Activated B cell treated with CpG ODN at 0.5 μM for 24 hours (primary cell): ENCODE measurements at regions not wholly inside any gene's neighbourhood (a gene's known extent, or its start where the extent isn't known, plus 50 kb on each side); places are given as distances from the start of the nearest gene placed in this dataset.

Experiments
- ATAC-seq: fragments of 200-7000 bp; cut with Tn5 transposase; one replicate; pipeline ENCODE4 v1.10.0; 2021; ENCODE audit warnings: low read depth, mild to moderate bottlenecking, moderate library complexity
- CTCF ChIA-PET: fragments of 350-600 bp; sonication (Branson Sonifier 250); formaldehyde crosslinking; loops from one replicate; lab custom pipeline; 2021; ENCODE audit warnings: antibody characterized with exemption; lab: Charles Lee
- POLR2A ChIA-PET: fragments of 350-600 bp; sonication (Branson Sonifier 250); formaldehyde crosslinking; loops from one replicate; lab custom pipeline; 2021; ENCODE audit warnings: antibody characterized with exemption; lab: Charles Lee
- DNase-seq: peaks from one replicate; pipeline ENCODE4 v3.0.0; 2022
- H3K27ac Mint-ChIP-seq: one replicate; pipeline ENCODE4 v1.8.0; 2020; ENCODE audit warnings: mixed read lengths
- H3K27me3 Mint-ChIP-seq: one replicate; pipeline ENCODE4 v1.8.0; 2021; ENCODE audit warnings: mixed read lengths
- H3K36me3 Mint-ChIP-seq: one replicate; pipeline ENCODE4 v1.8.0; 2021; ENCODE audit warnings: low read depth, mixed read lengths
- H3K4me1 Mint-ChIP-seq: one replicate; pipeline ENCODE4 v1.8.0; 2021; ENCODE audit warnings: mixed read lengths
- H3K4me3 Mint-ChIP-seq: one replicate; pipeline ENCODE4 v1.8.0; 2020; ENCODE audit warnings: mild to moderate bottlenecking, mixed read lengths
- H3K9me3 Mint-ChIP-seq: one replicate; pipeline ENCODE4 v1.8.0; 2020; ENCODE audit warnings: mixed read lengths
- intact Hi-C: fragments of 100-400 bp; cut with micrococcal nuclease; formaldehyde crosslinking; loops from one replicate; pipeline ENCODE4 v1.15.1; 2024
- TF ChIP-seq, protein P1 (sequence below): fragments of 200-600 bp; IDR thresholded peaks from one replicate; pipeline ENCODE4 v1.8.0; 2022; ENCODE audit warnings: antibody characterized with exemption, mild to moderate bottlenecking

GRCh38 chr4:96126227-96126626 lies 286.3 kb downstream of the PDHA2 start:
- H3K27me3 Mint-ChIP-seq: no peaks in the 10 kb centered on the region
- ChIA-PET POLR2A (no interaction called here), CTCF (no interaction called here)
- ATAC-seq (no peak), DNase-seq (no peak)
- intact Hi-C loops: no loop called here
- no peaks in the 10 kb centered on the region for H3K36me3 Mint-ChIP-seq
- peaks cover 7% of the 10 kb centered on the region for H3K9me3 Mint-ChIP-seq
- H3K4me3 Mint-ChIP-seq: no peak overlapping the region
- H3K4me1 Mint-ChIP-seq: no peaks in the 10 kb centered on the region
- no peak overlapping the region for H3K27ac Mint-ChIP-seq
- TF ChIP-seq, protein P1, sequence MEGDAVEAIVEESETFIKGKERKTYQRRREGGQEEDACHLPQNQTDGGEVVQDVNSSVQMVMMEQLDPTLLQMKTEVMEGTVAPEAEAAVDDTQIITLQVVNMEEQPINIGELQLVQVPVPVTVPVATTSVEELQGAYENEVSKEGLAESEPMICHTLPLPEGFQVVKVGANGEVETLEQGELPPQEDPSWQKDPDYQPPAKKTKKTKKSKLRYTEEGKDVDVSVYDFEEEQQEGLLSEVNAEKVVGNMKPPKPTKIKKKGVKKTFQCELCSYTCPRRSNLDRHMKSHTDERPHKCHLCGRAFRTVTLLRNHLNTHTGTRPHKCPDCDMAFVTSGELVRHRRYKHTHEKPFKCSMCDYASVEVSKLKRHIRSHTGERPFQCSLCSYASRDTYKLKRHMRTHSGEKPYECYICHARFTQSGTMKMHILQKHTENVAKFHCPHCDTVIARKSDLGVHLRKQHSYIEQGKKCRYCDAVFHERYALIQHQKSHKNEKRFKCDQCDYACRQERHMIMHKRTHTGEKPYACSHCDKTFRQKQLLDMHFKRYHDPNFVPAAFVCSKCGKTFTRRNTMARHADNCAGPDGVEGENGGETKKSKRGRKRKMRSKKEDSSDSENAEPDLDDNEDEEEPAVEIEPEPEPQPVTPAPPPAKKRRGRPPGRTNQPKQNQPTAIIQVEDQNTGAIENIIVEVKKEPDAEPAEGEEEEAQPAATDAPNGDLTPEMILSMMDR: no peak

- peaks cover 2% of the 10 kb centered on the region for H3K9me3 Mint-ChIP-seq
- no peak overlapping the region for H3K27ac Mint-ChIP-seq
- H3K4me3 Mint-ChIP-seq: no peak overlapping the region
- TF ChIP-seq, protein P1: no peak
- intact Hi-C loops: no loop called here
- DNase-seq (no peak), ATAC-seq (no peak)
- ChIA-PET POLR2A (no interaction called here), CTCF (no interaction called here)
- no peaks in the 10 kb centered on the region for H3K36me3 Mint-ChIP-seq
- H3K27me3 Mint-ChIP-seq: no peaks in the 10 kb centered on the region
- no peaks in the 10 kb centered on the region for H3K4me1 Mint-ChIP-seq
These were observed 291.3 kb downstream of the PDHA2 start for GRCh38 chr4:96131186-96131585.

DNA sequence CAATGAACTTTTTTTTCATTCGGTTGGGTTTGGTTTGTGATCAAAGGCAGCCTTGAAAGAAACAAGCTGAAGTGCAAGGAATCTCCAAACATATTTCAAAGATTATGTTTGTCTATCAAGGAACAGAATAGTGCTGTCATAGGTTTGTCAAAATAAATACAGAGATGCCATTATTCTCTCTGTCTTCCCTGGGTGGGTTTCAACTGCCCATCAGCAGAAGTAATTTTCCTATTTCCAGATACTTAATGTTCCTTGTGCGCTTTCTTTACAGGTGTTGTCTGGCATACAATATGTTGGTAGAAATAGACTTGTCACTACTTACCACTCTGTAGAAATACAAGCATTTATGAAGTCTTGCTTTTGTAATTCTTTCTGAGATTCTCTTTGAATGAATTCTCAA lies 294.9 kb downstream of the PDHA2 start:
- H3K4me3 Mint-ChIP-seq: no peak overlapping the region
- DNase-seq (no peak), ATAC-seq (no peak)
- TF ChIP-seq, protein P1: no peak
- H3K27me3 Mint-ChIP-seq: no peaks in the 10 kb centered on the region
- intact Hi-C loops: no loop called here
- no peak overlapping the region for H3K27ac Mint-ChIP-seq
- ChIA-PET CTCF (no interaction called here), POLR2A (no interaction called here)
- H3K4me1 Mint-ChIP-seq: no peaks in the 10 kb centered on the region
- H3K36me3 Mint-ChIP-seq: no peaks in the 10 kb centered on the region
- H3K9me3 Mint-ChIP-seq: peaks cover 2% of the 10 kb centered on the region

GRCh38 chr4:96136056-96136455 lies 296.2 kb downstream of the PDHA2 start:
- ChIA-PET CTCF (no interaction called here), POLR2A (no interaction called here)
- Mint-ChIP-seq H3K4me3 (no peak overlapping the region), H3K27me3 (no peaks in the 10 kb centered on the region), H3K27ac (no peak overlapping the region), H3K36me3 (no peaks in the 10 kb centered on the region), H3K4me1 (no peaks in the 10 kb centered on the region), H3K9me3 (no peaks in the 10 kb centered on the region)
- ATAC-seq (no peak), DNase-seq (no peak)
- TF ChIP-seq, protein P1: no peak
- intact Hi-C loops: no loop called here

DNA sequence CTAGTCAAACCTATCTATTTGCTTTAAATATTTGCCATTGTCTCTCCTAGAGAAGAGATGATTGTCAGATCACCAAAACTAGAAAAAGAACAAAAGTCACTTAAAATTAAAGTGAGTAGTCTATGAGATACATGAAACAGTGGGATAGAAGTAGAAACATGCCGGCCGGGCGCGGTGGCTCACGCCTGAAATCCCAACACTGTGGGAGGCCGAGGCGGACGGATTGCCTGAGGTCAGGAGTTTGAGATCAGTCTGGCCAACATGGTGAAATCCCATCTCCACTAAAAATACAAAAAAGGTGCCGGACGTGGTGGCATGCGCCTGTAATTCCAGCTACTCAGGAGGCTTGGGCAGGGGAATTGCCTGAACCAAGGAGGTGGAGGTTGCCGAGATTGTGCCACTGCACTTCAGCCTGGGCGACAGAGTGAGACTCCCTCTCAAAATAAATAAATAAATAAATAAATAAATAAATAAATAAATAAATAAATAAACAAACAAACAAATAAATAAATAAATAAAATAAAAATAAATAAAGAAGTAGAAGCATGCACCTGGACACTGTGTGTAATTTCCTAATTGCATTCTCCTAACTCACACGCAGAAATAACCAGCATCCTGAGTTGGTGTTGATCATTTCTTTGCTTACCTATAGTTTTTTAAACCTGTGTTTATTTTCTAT lies 299.5 kb downstream of the PDHA2 start:
- ChIA-PET POLR2A (no interaction called here), CTCF (no interaction called here)
- H3K9me3 Mint-ChIP-seq: peaks cover 2% of the 10 kb centered on the region
- intact Hi-C loops: no loop called here
- no peaks in the 10 kb centered on the region for H3K4me1 Mint-ChIP-seq
- H3K36me3 Mint-ChIP-seq: no peaks in the 10 kb centered on the region
- H3K27me3 Mint-ChIP-seq: no peaks in the 10 kb centered on the region
- no peak overlapping the region for H3K4me3 Mint-ChIP-seq
- TF ChIP-seq, protein P1: no peak
- no peak overlapping the region for H3K27ac Mint-ChIP-seq
- DNase-seq (no peak), ATAC-seq (no peak)
